ENCODE measurements at regions not wholly inside any gene's neighbourhood (a gene's known extent, or its start where the extent isn't known, plus 50 kb on each side); places are given as distances from the start of the nearest gene placed in this dataset.
A peak's percentile ranks its signal among the peaks of the same experiment; 100 is the strongest.
"Not testable (repeated sequence)": the region's sequence is repeated elsewhere in the genome, so short reads cannot be mapped to it uniquely, and the experiment has no call there.

DNA sequence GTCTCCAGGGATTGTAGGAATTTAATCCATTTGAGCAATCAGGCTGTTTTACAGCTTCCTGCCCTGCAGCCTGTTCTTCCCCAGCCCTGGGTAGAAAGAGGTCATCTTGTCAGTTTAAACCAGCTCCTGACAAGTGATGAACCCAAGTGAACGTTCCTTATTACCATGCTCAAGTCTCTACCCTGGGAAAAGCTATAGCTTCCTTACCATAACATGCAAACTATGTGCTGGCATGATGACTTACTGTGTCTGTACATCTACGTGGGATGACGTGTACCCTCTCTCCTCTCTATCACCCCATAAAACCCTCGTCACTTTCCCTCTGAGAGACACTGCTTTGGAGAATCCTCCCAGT is 452.2 kb downstream of the XYLT1 start:
- no peak for DNase-seq

DNA sequence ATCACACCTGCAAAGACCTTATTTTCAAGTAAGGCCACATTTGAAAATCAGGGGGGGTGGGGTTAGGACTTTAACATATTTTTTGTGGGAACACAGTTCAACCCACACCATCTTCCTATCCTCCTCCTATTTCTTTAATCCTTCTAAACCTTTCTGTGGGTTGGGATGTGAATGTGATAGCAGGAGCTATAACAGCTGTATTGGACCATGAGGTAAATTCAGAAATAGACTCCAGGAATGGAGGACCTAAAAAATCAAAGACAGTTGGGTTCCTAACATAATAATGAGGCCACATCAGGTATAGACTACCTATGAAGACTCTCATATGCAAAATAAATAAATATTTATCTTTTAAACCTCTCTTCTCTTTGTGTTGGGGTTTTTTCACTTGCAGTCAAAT is 451.4 kb downstream of the XYLT1 start:
- DNase-seq = no peak

DNA sequence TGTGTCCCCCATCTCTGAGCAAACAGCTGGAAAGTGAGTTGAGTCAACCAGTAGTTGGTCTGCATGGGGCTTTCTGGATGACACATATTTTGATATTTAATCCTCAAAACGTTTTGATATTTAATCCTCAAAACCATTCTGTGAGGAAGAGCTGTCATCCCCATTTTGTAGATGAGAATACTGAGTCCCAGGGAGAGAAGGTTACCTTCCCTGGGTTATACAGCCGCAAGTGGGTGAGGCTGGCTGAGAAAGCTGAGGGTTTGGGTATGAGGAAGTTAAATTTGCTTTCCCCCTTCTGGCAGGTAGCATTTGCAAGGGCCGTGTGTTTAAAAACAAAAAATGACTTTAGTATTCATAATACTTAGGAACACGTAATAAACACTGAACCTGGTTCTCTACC is 447.2 kb downstream of the XYLT1 start:
- no peak for DNase-seq

DNA sequence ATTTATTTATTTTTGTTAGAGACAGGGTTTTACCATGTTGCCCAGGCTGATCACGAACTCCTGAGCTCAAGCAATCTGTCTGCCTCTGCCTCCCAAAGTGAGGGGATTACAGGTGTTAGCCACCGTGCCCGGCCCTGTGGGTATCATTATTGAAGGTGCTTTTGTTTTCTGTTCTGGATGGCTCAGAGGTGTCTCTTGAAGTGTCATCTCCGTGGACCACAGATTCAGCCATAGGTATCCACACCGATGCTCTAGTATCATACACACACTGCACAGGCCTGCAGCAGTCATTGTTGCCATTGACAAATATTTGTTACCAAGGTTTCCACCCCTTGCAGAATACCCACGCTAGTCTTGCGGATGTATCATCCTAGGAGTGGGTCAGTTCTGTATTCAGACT is 446.2 kb downstream of the XYLT1 start:
- no peak for DNase-seq

DNA sequence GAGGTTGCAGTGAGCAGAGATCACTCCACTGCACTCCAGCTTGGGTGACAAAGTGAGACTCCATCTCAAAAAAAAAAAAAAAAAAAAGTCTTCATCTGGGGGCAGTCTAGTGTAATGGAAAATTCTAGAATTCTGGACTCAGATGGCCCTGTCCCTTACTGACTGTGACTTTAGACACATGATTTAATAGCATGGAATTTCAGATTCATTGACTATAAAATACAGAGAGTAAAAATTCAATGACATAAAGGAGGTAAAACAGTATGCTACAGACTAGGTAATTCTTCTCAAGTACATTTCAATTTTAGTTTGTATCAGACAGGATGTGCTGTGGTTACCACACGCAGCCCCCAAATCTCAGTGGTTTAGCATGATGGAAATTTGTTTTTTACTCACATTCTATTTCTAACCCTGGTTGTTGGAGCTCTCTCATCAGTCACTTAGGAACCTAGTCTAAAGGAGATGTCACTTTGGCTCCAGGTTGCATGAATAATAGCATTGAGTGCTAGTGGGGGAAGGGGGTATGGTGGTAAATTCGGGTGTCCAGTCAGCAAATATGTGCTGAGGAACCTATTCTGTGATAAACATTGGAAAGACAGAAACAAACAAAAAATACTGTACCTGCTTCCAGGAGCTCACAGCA is 444.0 kb downstream of the XYLT1 start:
- DNase-seq = peak; percentile 32

DNA sequence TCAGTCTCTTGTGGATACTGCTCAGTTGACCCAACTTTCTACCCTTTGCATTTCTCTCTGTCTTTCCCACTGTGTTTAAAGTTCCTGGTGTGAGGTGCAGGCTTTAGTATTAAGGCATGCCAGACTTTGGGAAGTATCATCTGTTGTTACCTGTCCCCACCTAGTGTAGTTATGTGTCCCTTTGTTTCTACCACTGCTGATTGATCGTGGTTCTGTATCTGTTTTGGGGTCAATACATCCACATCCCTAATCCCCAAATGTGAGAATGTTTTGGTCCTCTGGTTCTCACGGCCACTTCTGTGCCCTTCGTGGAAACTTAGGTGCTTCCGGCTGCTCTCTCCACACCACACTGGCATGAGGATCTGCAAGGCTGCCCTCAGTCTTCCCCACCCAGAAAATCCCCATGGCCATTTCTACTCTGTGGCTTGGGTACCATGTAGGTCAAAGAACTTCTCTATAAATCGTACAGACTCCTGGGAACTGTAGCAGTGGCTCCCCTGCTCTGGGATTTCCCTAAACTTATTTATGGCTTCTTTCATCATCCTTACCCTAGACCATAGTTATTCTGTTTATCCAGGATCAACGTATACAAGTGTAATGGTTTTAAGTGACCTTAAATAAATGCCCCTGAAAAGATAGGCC is 443.2 kb downstream of the XYLT1 start:
- DNase-seq = no peak

DNA sequence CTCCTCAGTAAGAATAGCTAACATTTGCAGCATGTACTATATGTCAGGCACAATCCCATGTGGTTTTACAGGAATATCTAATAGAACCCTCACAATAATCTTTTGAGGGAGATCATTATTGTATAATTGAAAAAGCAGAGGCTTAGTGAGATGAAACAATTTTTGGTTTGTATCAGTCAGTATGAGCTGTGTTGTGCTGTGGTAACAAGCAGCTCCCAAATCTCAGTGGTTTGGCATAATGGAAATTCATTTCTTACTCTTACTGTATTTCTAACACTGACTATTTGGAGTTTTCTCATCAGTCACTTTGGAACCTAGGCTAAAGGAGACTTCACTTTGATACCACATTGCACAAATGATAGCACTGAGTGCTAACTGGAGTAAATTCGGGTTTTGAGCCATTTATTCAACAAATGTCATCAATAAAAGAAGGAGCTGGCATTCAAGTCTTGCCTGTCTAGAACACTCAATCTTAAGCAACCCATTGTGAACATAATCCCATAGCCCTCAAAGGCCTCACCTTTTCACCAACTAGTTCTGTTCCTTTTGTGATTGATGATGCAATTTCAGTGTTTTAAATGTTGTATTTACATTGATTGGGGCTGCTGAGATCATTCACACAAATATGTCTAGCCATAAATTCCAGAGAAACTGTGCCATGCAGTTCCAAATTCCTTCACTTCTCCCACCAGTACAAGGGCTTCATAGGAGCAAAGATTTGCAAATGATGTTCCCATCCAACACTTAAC is 441.0 kb downstream of the XYLT1 start:
- DNase-seq = no peak

DNA sequence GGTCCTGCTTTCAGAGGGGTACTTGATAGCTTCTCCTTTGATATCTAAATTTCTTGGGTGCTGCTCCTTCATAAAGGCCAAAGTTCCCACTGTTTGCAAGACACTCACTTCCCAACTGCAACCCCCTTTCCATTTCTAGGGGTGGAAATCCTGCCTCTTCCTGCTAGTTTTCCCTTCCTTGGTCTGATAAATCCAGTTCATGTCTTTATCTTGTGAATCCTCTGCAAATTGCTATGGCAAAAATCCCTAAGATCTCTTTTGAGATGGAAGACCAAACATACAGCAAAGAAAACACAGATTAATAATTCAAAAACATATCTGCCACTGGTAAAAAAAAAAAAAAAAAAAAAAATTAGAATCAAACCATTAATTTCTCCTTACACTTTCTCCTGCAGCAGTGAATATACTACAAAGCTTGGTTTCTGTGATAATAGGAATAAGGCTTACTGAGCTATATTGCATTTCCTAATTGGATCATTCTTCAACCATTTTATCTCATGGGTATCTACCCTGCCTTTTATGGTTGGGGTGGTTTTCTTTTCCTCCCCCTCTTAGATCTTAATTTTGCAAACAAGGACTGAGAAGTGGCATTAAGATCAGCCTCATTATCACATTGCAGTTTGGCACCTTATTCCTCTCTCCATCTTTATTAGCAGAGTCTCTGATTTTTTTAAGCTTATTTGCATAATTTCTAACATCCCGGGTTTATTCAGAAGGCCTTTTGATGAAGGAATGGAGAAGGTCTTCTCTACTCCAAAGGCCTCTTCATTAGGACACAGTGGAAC is 439.1 kb downstream of the XYLT1 start:
- DNase-seq = no peak

DNA sequence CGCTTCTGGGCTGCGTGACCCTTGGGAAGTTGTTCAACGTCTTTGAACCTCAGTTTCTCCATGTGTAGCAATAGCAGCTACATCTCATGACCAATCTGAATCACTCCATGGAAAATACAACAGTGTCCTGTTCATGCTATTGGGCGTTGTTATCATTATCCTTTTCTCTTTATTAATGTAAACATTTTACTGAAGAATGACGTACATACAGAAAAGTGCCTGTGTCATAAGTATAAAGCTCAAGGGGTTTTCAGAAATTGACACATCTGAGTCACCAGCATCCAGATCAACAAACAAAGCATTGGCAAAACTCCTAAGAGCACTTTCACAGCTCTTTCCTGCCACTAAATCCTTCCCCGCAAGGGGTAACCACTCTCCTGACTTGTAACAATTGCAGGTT is 438.4 kb downstream of the XYLT1 start:
- no peak for DNase-seq

DNA sequence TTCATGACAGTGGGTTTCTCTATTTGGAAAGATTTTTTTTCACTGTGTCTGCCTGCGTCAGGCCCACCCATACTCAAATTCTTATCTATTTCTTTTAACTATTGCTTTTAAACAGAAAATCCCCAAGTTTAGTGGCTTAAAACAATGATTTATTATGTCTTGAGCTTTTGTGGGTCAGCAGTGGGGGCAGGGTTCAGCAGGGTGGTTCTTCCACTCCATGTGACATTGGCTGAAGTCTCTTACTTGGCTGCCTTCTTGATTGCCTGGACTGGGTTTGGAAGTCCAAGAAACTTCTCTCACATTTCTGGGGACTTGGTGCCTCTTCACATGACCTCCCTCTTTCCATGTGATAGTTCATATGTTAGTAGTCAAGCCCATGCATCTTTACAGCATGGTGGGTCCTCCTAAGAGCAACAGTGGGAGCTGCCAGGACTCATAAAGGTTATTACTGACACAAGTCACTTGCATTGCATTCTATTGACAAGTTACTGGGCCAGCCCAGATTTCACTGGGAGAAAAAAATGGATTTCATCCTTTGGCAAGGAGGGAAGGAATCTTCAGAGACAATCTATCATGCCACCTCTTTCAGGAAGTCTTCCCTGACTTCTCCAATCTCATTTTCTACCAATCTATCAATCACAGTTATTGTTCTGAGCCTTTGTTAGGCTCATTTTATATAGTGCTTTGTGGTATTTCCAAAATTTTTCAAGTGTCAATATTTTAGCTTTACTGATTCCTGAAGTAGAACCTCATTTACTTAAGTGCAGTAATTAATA is 436.1 kb downstream of the XYLT1 start:
- DNase-seq = no peak

DNA sequence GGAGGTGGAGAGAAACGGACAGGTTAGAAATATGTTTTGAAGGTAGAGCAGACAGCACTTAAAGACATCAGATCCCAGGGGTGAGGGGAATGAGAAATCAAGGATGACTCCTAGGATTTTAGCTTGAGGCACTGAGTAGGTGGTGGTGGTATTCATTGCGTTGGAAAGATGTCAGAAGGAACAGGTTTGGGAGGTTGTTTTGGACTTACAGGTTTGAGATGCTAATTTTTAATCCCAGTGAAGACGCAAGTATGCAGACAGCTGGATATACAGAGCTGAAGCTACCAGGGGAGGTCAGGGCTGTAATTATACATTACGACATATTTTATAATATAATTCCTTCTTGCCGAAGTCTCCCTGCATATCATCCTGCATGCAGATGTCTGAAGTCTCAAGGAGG is 433.3 kb downstream of the XYLT1 start:
- no peak for DNase-seq

DNA sequence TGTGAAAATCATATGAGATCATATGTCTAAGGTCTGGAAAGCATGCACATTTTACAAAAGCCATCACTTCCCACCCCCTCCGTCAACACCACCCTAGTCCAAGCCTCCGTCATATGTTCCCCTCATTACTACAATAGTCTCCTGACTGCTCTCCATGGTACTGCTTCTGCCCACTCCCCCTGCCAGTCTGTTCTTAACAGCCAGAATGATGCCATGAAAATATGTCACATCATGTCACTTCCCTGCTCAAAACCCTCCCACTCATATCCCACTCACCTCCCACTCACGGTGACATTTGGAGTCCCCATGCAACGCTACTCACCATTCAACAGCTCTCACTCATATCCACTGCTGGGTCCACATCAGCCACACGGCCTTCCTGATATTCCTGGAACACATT is 432.3 kb downstream of the XYLT1 start:
- DNase-seq = no peak

DNA sequence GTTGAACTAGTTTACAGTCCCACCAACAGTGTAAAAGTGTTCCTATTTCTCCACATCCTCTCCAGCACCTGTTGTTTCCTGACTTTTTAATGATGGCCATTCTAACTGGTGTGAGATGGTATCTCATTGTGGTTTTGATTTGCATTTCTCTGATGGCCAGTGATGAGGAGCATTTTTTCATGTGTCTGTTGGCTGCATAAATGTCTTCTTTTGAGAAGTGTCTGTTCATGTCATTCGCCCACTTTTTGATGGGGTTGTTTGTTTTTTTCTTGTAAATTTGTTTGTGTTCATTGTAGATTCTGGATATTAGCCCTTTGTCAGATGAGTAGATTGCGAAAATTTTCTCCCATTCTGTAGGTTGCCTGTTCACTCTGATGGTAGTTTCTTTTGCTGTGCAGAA is 421.7 kb downstream of the XYLT1 start:
- DNase-seq = not testable (repeated sequence)

DNA sequence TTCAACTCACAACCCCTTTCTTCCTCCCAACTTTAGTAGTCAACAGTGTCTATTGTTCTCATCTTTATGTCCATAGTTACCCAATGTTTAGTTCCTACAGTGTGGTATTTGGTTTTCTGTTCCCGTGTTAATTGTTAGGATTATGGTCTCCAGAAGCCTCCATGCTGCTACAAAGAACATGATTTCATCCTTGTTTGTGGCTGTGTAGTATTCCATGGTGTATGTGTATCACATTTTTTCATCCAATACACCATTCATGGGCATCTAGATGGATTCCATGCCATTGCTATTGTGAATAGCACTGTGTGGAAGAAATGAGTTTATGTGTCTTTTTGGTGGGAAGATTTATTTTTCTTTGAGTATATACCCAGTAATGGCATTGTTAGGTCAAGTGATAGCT is 420.3 kb downstream of the XYLT1 start:
- DNase-seq = no peak

Measured in CD4-positive, alpha-beta T cell treated with Interleukin-21 for 1 hour (primary cell).